GM12892 (cell line): ENCODE measurements at regions not wholly inside any gene's neighbourhood (a gene's known extent, or its start where the extent isn't known, plus 50 kb on each side); places are given as distances from the start of the nearest gene placed in this dataset.

ENCODE experiments used
- POLR2A ChIP-seq: IDR thresholded peaks from 2 replicates; pipeline ENCODE4 v1.6.1; 2011; ENCODE audit warnings: low read depth, low read length, control low read depth
- POLR2AphosphoS5 ChIP-seq: IDR thresholded peaks from 2 replicates; pipeline ENCODE4 v1.6.1; 2011; ENCODE audit warnings: low read depth, low read length, control low read depth

- TF ChIP-seq POLR2AphosphoS5: no peak
- no peak for TF ChIP-seq POLR2A
Observed at GRCh38 chr14:43252866-43253265, 1254.2 kb downstream of the FSCB start.
